ENCODE measurements at regions not wholly inside any gene's neighbourhood (a gene's known extent, or its start where the extent isn't known, plus 50 kb on each side); places are given as distances from the start of the nearest gene placed in this dataset.

DNA sequence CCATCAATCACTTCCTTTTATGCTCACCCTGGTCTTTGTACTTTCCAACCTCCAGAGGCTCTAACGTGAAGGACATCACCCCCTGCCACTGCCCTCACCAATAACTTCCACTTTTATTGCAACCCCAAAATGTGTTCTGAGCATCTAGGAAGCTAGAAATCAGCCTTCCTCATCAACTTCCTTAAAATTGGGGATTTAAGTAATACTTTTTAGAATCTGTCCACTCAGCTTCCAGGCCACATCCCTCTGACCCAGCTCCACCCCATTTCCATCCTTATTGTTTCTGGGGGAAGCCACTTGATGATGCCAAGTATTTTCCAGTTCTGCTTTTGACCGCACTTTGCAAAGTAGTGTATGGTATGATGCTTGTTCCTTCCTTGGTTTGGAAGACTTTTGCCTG, 73.5 kb upstream of the XCR1 start:
- TF ChIP-seq, protein P1, sequence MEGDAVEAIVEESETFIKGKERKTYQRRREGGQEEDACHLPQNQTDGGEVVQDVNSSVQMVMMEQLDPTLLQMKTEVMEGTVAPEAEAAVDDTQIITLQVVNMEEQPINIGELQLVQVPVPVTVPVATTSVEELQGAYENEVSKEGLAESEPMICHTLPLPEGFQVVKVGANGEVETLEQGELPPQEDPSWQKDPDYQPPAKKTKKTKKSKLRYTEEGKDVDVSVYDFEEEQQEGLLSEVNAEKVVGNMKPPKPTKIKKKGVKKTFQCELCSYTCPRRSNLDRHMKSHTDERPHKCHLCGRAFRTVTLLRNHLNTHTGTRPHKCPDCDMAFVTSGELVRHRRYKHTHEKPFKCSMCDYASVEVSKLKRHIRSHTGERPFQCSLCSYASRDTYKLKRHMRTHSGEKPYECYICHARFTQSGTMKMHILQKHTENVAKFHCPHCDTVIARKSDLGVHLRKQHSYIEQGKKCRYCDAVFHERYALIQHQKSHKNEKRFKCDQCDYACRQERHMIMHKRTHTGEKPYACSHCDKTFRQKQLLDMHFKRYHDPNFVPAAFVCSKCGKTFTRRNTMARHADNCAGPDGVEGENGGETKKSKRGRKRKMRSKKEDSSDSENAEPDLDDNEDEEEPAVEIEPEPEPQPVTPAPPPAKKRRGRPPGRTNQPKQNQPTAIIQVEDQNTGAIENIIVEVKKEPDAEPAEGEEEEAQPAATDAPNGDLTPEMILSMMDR (conservative IDR thresholded peaks at IDR 0.05), result no peak
- H3K4me1 Mint-ChIP-seq, result peaks cover 0 to 2% of the 10 kb centered on the region in 2 experiments; a peak in 2 of 4 replicates
- Histone ChIP-seq H2BK5ac (ENCODE audit: insufficient read length, low read length) (no peak overlapping the region), H2AFZ (ENCODE audit: low read length) (no peak overlapping the region), H3K27ac (ENCODE audit: insufficient read length, low read depth, low read length) (no peak overlapping the region), H3K4me2 (ENCODE audit: insufficient read depth, insufficient read length, low read length) (no peak overlapping the region), H3K18ac (ENCODE audit: insufficient read length, low read depth, low read length) (no peak overlapping the region), H3K56ac (ENCODE audit: insufficient read length, low read depth, low read length) (no peak overlapping the region), H3K23me2 (ENCODE audit: insufficient read length, low read depth, low read length, poor library complexity, severe bottlenecking) (no peaks in the 10 kb centered on the region), H2BK12ac (ENCODE audit: insufficient read length, low read depth, low read length) (no peak overlapping the region), H3K79me1 (ENCODE audit: insufficient read depth, low read depth, low read length, poor library complexity, severe bottlenecking) (no peaks in the 10 kb centered on the region), H3T11ph (ENCODE audit: low read length) (no peak overlapping the region), H2AK5ac (ENCODE audit: insufficient read length, low read length) (no peak overlapping the region), H2BK20ac (ENCODE audit: low read depth, low read length, poor library complexity, severe bottlenecking) (no peak overlapping the region), H3K27me3 (ENCODE audit: insufficient read depth, low read length) (no peaks in the 10 kb centered on the region), H3K14ac (ENCODE audit: insufficient read depth, low read length) (no peak overlapping the region), H4K8ac (replicated peaks; ENCODE audit: insufficient read length, low read depth, low read length) (no peak overlapping the region), H2BK120ac (ENCODE audit: low read depth, low read length, poor library complexity, severe bottlenecking) (no peak overlapping the region), H3K9ac (ENCODE audit: extremely low read depth, insufficient read length, low read length) (no peak overlapping the region), H3K23ac (ENCODE audit: insufficient read length, low read depth, low read length) (no peak overlapping the region), H4K91ac (ENCODE audit: insufficient read length, low read depth, low read length) (no peak overlapping the region), H3K4ac (ENCODE audit: low read depth, low read length) (no peak overlapping the region), H3K79me2 (ENCODE audit: insufficient read depth, low read length) (no peaks in the 10 kb centered on the region), H2BK15ac (ENCODE audit: low read depth, low read length) (no peak overlapping the region), H4K20me1 (ENCODE audit: control insufficient read depth, insufficient read depth, insufficient read length) (no peaks in the 10 kb centered on the region), H4K5ac (ENCODE audit: insufficient read length, low read depth, low read length) (no peak overlapping the region), H3K9me3 (ENCODE audit: control insufficient read depth, low read depth, low read length) (no peaks in the 10 kb centered on the region), H3K4me1 (ENCODE audit: insufficient read depth, low read length) (no peaks in the 10 kb centered on the region)
- H3K27me3 Mint-ChIP-seq (ENCODE audit: low read depth), result peaks cover 1% of the 10 kb centered on the region; the same call in 1 of the 2 replicates
- no peak for DNase-seq
- H3K4me3 Mint-ChIP-seq, result no peak overlapping the region; a peak in 1 of 5 replicates
- H3K27ac Mint-ChIP-seq, result no peak overlapping the region
- no peaks in the 10 kb centered on the region for H3K36me3 Mint-ChIP-seq (ENCODE audit: insufficient read depth in 1 of 3, low read depth in 3 of 3)
- no CpG with 5 or more reads among the region's 2 CpGs for WGBS (ENCODE audit: extremely low coverage, insufficient read length, low lambda C conversion rate)
- no peaks in the 10 kb centered on the region; a peak in 2 of 5 replicates for H3K9me3 Mint-ChIP-seq

Data from H9 (cell line).